ENCODE measurements at regions not wholly inside any gene's neighbourhood (a gene's known extent, or its start where the extent isn't known, plus 50 kb on each side); places are given as distances from the start of the nearest gene placed in this dataset.

DNA sequence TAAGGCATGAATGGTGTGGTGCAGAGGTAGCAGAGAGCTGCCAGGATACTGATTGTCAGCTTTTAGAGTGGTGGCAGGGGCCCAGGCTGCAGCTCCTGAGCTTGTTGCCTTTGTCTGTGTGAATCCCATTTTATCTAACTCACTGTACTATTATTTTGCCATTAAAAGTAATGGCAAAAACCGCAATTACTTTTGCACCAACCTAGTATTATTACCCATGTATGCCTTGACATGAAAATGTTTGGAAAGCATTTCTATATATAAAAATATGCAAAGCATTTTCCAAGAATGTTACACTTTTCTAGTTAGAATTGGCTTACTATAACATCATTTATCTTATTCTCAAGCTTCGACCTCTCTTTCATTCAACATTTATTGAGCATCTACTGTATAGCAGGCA is 308.1 kb upstream of the MYOCD start:
- Histone ChIP-seq H3K9me3 (replicated peaks; ENCODE audit: control insufficient read depth, insufficient read depth, low read length) (no peaks in the 10 kb centered on the region), H3K36me3 (ENCODE audit: control insufficient read depth in 2 of 2, insufficient read depth in 2 of 2, low read length in 1 of 2) (no peaks in the 10 kb centered on the region), H4K20me1 (ENCODE audit: control insufficient read depth, insufficient read depth) (no peaks in the 10 kb centered on the region), H3K27ac (ENCODE audit: control insufficient read depth, insufficient read depth) (no peak overlapping the region), H3K4me1 (ENCODE audit: control insufficient read depth, insufficient read depth, low read length) (no peaks in the 10 kb centered on the region), H3K27me3 (replicated peaks in 1 of 2; ENCODE audit: control insufficient read depth in 2 of 2, insufficient read depth in 2 of 2, low read length in 1 of 2) (no peaks in the 10 kb centered on the region), H3K4me2 (ENCODE audit: control insufficient read depth, insufficient read depth) (no peak overlapping the region), H3K79me2 (ENCODE audit: control insufficient read depth, insufficient read depth, low read length) (no peaks in the 10 kb centered on the region), H2AFZ (ENCODE audit: control insufficient read depth, low read depth, low read length) (no peak overlapping the region), H3K4me3 (no peak overlapping the region), H3K9ac (ENCODE audit: control insufficient read depth, insufficient read depth, low read length) (no peak overlapping the region)
- intact Hi-C loops (cut with micrococcal nuclease; ENCODE audit: unreplicated experiment), result no loop called here
- SMC1A ChIA-PET (ENCODE audit: uncharacterized antibody, unreplicated experiment), result interaction anchor here (1.4 kb wide), 1 partner anchor 14 kb away, joined by 3 read pairs; no protein-coding TSS in a partner anchor
- DNase-seq (ENCODE audit: low read depth, low spot score) (no peak), FAIRE-seq (no peak), ATAC-seq (no peak)
- 24% methylated on average over 2 of the region's 2 CpGs for WGBS (ENCODE audit: insufficient coverage, insufficient replicate concordance, low lambda C conversion rate, missing lambda C conversion rate)
- TF ChIP-seq PML (IDR thresholded peaks at IDR 0.05; ENCODE audit: low read length) (no peak), CBX3 (IDR thresholded peaks at IDR 0.05; ENCODE audit: borderline replicate concordance, low read depth) (no peak), EGR1 (IDR thresholded peaks at IDR 0.05; ENCODE audit: borderline replicate concordance in 1 of 2, low read depth in 2 of 2, low read length in 2 of 2) (no peak), NR2C2 (IDR thresholded peaks at IDR 0.05; ENCODE audit: borderline replicate concordance, control insufficient read depth, insufficient read length, low read depth) (no peak), CEBPB (IDR thresholded peaks at IDR 0.05; ENCODE audit: borderline replicate concordance in 1 of 2, low read depth in 2 of 2, low read length in 2 of 2) (no peak)
- TF ChIP-seq, protein P1, sequence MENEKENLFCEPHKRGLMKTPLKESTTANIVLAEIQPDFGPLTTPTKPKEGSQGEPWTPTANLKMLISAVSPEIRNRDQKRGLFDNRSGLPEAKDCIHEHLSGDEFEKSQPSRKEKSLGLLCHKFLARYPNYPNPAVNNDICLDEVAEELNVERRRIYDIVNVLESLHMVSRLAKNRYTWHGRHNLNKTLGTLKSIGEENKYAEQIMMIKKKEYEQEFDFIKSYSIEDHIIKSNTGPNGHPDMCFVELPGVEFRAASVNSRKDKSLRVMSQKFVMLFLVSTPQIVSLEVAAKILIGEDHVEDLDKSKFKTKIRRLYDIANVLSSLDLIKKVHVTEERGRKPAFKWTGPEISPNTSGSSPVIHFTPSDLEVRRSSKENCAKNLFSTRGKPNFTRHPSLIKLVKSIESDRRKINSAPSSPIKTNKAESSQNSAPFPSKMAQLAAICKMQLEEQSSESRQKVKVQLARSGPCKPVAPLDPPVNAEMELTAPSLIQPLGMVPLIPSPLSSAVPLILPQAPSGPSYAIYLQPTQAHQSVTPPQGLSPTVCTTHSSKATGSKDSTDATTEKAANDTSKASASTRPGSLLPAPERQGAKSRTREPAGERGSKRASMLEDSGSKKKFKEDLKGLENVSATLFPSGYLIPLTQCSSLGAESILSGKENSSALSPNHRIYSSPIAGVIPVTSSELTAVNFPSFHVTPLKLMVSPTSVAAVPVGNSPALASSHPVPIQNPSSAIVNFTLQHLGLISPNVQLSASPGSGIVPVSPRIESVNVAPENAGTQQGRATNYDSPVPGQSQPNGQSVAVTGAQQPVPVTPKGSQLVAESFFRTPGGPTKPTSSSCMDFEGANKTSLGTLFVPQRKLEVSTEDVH (IDR thresholded peaks at IDR 0.05; ENCODE audit: low read depth, partially characterized antibody), result no peak
- TF ChIP-seq, protein P2, sequence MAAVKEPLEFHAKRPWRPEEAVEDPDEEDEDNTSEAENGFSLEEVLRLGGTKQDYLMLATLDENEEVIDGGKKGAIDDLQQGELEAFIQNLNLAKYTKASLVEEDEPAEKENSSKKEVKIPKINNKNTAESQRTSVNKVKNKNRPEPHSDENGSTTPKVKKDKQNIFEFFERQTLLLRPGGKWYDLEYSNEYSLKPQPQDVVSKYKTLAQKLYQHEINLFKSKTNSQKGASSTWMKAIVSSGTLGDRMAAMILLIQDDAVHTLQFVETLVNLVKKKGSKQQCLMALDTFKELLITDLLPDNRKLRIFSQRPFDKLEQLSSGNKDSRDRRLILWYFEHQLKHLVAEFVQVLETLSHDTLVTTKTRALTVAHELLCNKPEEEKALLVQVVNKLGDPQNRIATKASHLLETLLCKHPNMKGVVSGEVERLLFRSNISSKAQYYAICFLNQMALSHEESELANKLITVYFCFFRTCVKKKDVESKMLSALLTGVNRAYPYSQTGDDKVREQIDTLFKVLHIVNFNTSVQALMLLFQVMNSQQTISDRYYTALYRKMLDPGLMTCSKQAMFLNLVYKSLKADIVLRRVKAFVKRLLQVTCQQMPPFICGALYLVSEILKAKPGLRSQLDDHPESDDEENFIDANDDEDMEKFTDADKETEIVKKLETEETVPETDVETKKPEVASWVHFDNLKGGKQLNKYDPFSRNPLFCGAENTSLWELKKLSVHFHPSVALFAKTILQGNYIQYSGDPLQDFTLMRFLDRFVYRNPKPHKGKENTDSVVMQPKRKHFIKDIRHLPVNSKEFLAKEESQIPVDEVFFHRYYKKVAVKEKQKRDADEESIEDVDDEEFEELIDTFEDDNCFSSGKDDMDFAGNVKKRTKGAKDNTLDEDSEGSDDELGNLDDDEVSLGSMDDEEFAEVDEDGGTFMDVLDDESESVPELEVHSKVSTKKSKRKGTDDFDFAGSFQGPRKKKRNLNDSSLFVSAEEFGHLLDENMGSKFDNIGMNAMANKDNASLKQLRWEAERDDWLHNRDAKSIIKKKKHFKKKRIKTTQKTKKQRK (IDR thresholded peaks at IDR 0.05; ENCODE audit: low read depth, low read length), result no peak
- TF ChIP-seq, protein P3, sequence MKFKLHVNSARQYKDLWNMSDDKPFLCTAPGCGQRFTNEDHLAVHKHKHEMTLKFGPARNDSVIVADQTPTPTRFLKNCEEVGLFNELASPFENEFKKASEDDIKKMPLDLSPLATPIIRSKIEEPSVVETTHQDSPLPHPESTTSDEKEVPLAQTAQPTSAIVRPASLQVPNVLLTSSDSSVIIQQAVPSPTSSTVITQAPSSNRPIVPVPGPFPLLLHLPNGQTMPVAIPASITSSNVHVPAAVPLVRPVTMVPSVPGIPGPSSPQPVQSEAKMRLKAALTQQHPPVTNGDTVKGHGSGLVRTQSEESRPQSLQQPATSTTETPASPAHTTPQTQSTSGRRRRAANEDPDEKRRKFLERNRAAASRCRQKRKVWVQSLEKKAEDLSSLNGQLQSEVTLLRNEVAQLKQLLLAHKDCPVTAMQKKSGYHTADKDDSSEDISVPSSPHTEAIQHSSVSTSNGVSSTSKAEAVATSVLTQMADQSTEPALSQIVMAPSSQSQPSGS (IDR thresholded peaks at IDR 0.05; ENCODE audit: low read length), result no peak
- POLR2A ChIA-PET, result no interaction called here
- in situ Hi-C loops (cut with MboI), result loop anchor here (5.0 to 25.0 kb wide), 2 partner anchors 50 to 130 kb away; no protein-coding TSS in a partner anchor
- BruUV-seq (replicated peaks), result no TSS peak
- CTCF ChIA-PET, result interaction anchor here (0.7 kb wide), 1 partner anchor 16 kb away, joined by 3 read pairs; no protein-coding TSS in a partner anchor
- RAD21 ChIA-PET (ENCODE audit: unreplicated experiment), result no interaction called here

Data from GM12878 (cell line).